Gastrocnemius medialis (tissue), 4 donors: ENCODE measurements at regions not wholly inside any gene's neighbourhood (a gene's known extent, or its start where the extent isn't known, plus 50 kb on each side); places are given as distances from the start of the nearest gene placed in this dataset.

ENCODE experiments used
- CTCF ChIP-seq, 5 experiments: fragments of 450-650 bp in 3 of 5; fragments of 200-600 bp in 2 of 5; sonication (generic) in 2 of 5; IDR thresholded peaks in 4 of 5; conservative IDR thresholded peaks in 1 of 5; 1 replicate in 4 of 5; 2 replicates in 1 of 5; pipeline ENCODE4 v1.5.1; 2016 to 2019; ENCODE audit warnings: antibody characterized with exemption in 5 of 5, mild to moderate bottlenecking in 3 of 5, moderate library complexity in 3 of 5
- POLR2A ChIP-seq, 2 donors: fragments of 450-650 bp; IDR thresholded peaks; one replicate each; pipeline ENCODE4 v1.6.1; 2017; ENCODE audit warnings: antibody characterized with exemption in 2 of 2, mild to moderate bottlenecking in 2 of 2, moderate library complexity in 2 of 2

- TF ChIP-seq CTCF (IDR thresholded peaks at IDR 0.05 in 4 of 5, conservative IDR thresholded peaks at IDR 0.05 in 1 of 5) (no peak), POLR2A (IDR thresholded peaks at IDR 0.05) (no peak)
These were observed 79.6 kb upstream of the GADL1 start for GRCh38 chr3:30974071-30974470.
